GM12878 (cell line): ENCODE measurements at regions not wholly inside any gene's neighbourhood (a gene's known extent, or its start where the extent isn't known, plus 50 kb on each side); places are given as distances from the start of the nearest gene placed in this dataset.

Experiments
- ATAC-seq: fragments of 200-7000 bp; cut with Tn5 transposase; 3 replicates; pipeline ENCODE4 v1.9.1; 2020; ENCODE audit warnings: mild to moderate bottlenecking, moderate library complexity
- BruUV-seq: library from RNA; stranded (reverse); fragments of 400-500 nt; replicated peaks from 2 replicates; lab custom pipeline; 2021; lab: Mats Ljungman, UMichigan
- CTCF ChIA-PET: fragments of 300-600 bp; sonication (Branson Sonifier 250); formaldehyde crosslinking; extraction: SDS; loops from one replicate; lab custom pipeline; 2021; ENCODE audit warnings: inconsistent platforms; lab: Yijun Ruan, JAX
- POLR2A ChIA-PET: fragments of 350-600 bp; formaldehyde crosslinking; extraction: SDS; loops from one replicate; lab custom pipeline; 2021; ENCODE audit warnings: inconsistent platforms; lab: Charles Lee
- RAD21 ChIA-PET: fragments of 300-600 bp; sonication (Branson Sonifier 250); formaldehyde crosslinking; loops from one replicate; lab custom pipeline; 2023; ENCODE audit warnings: antibody characterized with exemption; ENCODE audit not compliant: unreplicated experiment; lab: Charles Lee
- SMC1A ChIA-PET: fragments of 300-600 bp; sonication (Branson Sonifier 250); formaldehyde crosslinking; loops from one replicate; lab custom pipeline; 2023; ENCODE audit not compliant: unreplicated experiment, uncharacterized antibody; lab: Charles Lee
- DNase-seq: peaks from one replicate; pipeline ENCODE4 v3.0.0-alpha.2; 2011; ENCODE audit warnings: low read depth, low spot score
- FAIRE-seq: peaks from 3 replicates; lab custom pipeline; 2011; peaks lifted over from hg19 to GRCh38; lab: Jason Lieb, UNC
- H2AFZ ChIP-seq: 2 replicates; pipeline ENCODE4 v1.6.0; 2011; ENCODE audit warnings: low read depth, low read length, control low read depth; ENCODE audit not compliant: control insufficient read depth
- H3K27ac ChIP-seq: 2 replicates; pipeline ENCODE4 v1.5.1; 2011; ENCODE audit warnings: control low read depth; ENCODE audit not compliant: control insufficient read depth, insufficient read depth
- H3K27me3 ChIP-seq, 2 experiments: replicated peaks in 1 of 2; 2 replicates each; pipeline versions ENCODE4 v1.6.0 to v1.6.1; 2011; ENCODE audit warnings: low read length in 1 of 2; ENCODE audit not compliant: control insufficient read depth in 2 of 2, insufficient read depth in 2 of 2
- H3K36me3 ChIP-seq, 2 experiments: 2 replicates each; pipeline ENCODE4 v1.5.1; 2011; ENCODE audit warnings: low read length in 1 of 2; ENCODE audit not compliant: control insufficient read depth in 2 of 2, insufficient read depth in 2 of 2
- H3K4me1 ChIP-seq: 2 replicates; pipeline ENCODE4 v1.6.1; 2011; ENCODE audit warnings: mild to moderate bottlenecking, low read length, moderate library complexity, mixed read lengths; ENCODE audit not compliant: control insufficient read depth, insufficient read depth
- H3K4me2 ChIP-seq: 2 replicates; pipeline ENCODE4 v1.6.0; 2011; ENCODE audit warnings: control low read depth; ENCODE audit not compliant: control insufficient read depth, insufficient read depth
- H3K4me3 ChIP-seq: fragments of 200-600 bp; sonication (generic); 2 replicates; pipeline ENCODE4 v1.5.1; 2016
- H3K79me2 ChIP-seq: 2 replicates; pipeline ENCODE4 v1.6.0; 2011; ENCODE audit warnings: low read length; ENCODE audit not compliant: control insufficient read depth, insufficient read depth
- H3K9ac ChIP-seq: 2 replicates; pipeline ENCODE4 v1.8.0; 2011; ENCODE audit warnings: low read length, control low read depth, mixed read lengths; ENCODE audit not compliant: control insufficient read depth, insufficient read depth
- H3K9me3 ChIP-seq: replicated peaks from 3 replicates; pipeline ENCODE4 v1.5.1; 2011; ENCODE audit warnings: mild to moderate bottlenecking, low read length; ENCODE audit not compliant: control insufficient read depth, insufficient read depth
- H4K20me1 ChIP-seq: 2 replicates; pipeline ENCODE4 v1.6.0; 2011; ENCODE audit not compliant: control insufficient read depth, insufficient read depth
- EGR1 ChIP-seq, 2 experiments: IDR thresholded peaks; 1 replicate in 1 of 2; 2 replicates in 1 of 2; pipeline ENCODE4 v1.6.1; 2011 to 2012; ENCODE audit warnings: low read depth in 2 of 2, low read length in 2 of 2, borderline replicate concordance in 1 of 2, mild to moderate bottlenecking in 1 of 2, moderate library complexity in 1 of 2
- FOXK2 ChIP-seq: fragments of 450-650 bp; IDR thresholded peaks from 2 replicates; pipeline ENCODE4 v1.6.1; 2017; ENCODE audit warnings: mild to moderate bottlenecking, moderate library complexity
- KAT2A ChIP-seq: conservative IDR thresholded peaks from 2 replicates; pipeline ENCODE4 v1.6.1; 2011; ENCODE audit warnings: low read depth, low read length; ENCODE audit not compliant: control insufficient read depth
- MTA2 ChIP-seq: fragments of 450-650 bp; IDR thresholded peaks from 2 replicates; pipeline ENCODE4 v1.6.1; 2016; ENCODE audit warnings: low read depth, mild to moderate bottlenecking, moderate library complexity
- NBN ChIP-seq: fragments of 450-650 bp; IDR thresholded peaks from 2 replicates; pipeline ENCODE4 v1.6.1; 2016
- SP1 ChIP-seq: IDR thresholded peaks from one replicate; pipeline ENCODE4 v1.6.1; 2011; ENCODE audit warnings: low read depth, low read length
- SUZ12 ChIP-seq: fragments of 200-600 bp; sonication (generic); IDR thresholded peaks from one replicate; pipeline ENCODE4 v1.6.1; 2018; ENCODE audit warnings: antibody characterized with exemption, mild to moderate bottlenecking; ENCODE audit not compliant: unreplicated experiment
- TAF1 ChIP-seq: IDR thresholded peaks from 2 replicates; pipeline ENCODE4 v1.6.1; 2011; ENCODE audit warnings: mild to moderate bottlenecking, low read depth, low read length, borderline replicate concordance
- USF1 ChIP-seq: IDR thresholded peaks from 2 replicates; pipeline ENCODE4 v1.6.1; 2011; ENCODE audit warnings: borderline replicate concordance, low read depth, mild to moderate bottlenecking, moderate library complexity, mixed read lengths, low read length; ENCODE audit not compliant: insufficient read depth; ENCODE audit errors: extremely low read length
- ZBED1 ChIP-seq: IDR thresholded peaks from 2 replicates; pipeline ENCODE4 v1.6.1; 2016; ENCODE audit warnings: borderline replicate concordance
- WGBS: methylation state at CpG from one replicate; pipeline ENCODE4 v1.1.6; 2016; ENCODE audit warnings: low lambda C conversion rate; ENCODE audit not compliant: insufficient replicate concordance, insufficient coverage; ENCODE audit errors: missing lambda C conversion rate; 5-methylcytosine and 5-hydroxymethylcytosine counted together
- in situ Hi-C: fragments of 300-500 bp; cut with MboI; formaldehyde crosslinking; loops from 9 replicates; pipeline ENCODE4 v1.14.3; 2018; ENCODE audit warnings: mixed read lengths
- intact Hi-C: fragments of 100-400 bp; cut with micrococcal nuclease; formaldehyde crosslinking; loops from one replicate; pipeline ENCODE4 v1.14.2; 2022; ENCODE audit not compliant: unreplicated experiment
- TF ChIP-seq, protein P1 (sequence below): fragments of 450-650 bp; IDR thresholded peaks from 2 replicates; pipeline ENCODE4 v1.6.1; 2016; ENCODE audit warnings: mild to moderate bottlenecking

DNA sequence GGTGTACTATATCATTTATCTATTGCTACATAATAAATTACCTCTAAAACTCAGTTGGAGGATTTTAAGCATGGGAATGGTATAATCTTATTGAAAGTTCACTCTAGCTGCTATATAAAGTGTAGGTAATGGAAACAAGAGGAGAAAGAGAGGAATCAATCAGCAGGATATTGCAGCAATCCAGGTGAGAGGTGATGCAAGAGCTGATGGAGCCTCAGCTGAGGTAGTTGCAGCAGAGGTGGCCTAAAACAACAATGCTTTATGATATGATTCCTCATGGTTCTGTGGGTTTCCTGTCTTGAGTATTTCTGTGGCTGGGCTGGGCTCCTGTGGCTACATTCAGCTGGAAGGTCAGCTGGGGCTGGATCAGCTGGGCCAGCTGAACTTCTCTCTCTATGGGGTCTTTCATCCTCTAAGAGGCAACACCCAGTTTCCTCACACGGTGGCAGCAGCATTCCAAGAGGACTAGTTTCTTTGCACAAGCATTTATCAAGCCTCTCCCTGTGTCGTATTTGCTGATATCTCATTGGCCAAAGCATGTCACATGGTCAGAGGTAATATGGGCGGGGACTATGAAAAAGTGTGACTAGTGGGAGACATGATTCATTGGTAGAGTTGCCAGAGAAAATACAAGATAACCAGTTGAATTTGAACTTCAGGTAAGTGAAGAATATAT, 135.4 kb upstream of the LARGE1 start:
- Histone ChIP-seq H3K27me3 (no peaks in the 10 kb centered on the region), H3K4me1 (no peaks in the 10 kb centered on the region), H3K36me3 (no peaks in the 10 kb centered on the region), H3K4me2 (no peak overlapping the region), H2AFZ (no peak overlapping the region), H4K20me1 (no peaks in the 10 kb centered on the region), H3K27ac (no peak overlapping the region), H3K9me3 (no peaks in the 10 kb centered on the region; the same call in 2 of the 3 replicates), H3K79me2 (no peaks in the 10 kb centered on the region), H3K4me3 (no peak overlapping the region), H3K9ac (no peak overlapping the region)
- intact Hi-C loops (no loop called here), in situ Hi-C loops (no loop called here)
- ChIA-PET RAD21 (no interaction called here), CTCF (no interaction called here), SMC1A (interaction anchor here (0.8 kb wide), 1 partner anchor 103 kb away, joined by 3 read pairs; no protein-coding TSS in a partner anchor), POLR2A (no interaction called here)
- TF ChIP-seq USF1 (peak; percentile 12), EGR1 (IDR thresholded peaks at IDR 0.05; ENCODE audit: borderline replicate concordance in 1 of 2, low read depth in 2 of 2, low read length in 2 of 2) (no peak)
- no peak for DNase-seq
- ATAC-seq: no peak
- FAIRE-seq: no peak
- WGBS: 0% methylated on average over 3 of the region's 3 CpGs
- BruUV-seq: no TSS peak

DNA sequence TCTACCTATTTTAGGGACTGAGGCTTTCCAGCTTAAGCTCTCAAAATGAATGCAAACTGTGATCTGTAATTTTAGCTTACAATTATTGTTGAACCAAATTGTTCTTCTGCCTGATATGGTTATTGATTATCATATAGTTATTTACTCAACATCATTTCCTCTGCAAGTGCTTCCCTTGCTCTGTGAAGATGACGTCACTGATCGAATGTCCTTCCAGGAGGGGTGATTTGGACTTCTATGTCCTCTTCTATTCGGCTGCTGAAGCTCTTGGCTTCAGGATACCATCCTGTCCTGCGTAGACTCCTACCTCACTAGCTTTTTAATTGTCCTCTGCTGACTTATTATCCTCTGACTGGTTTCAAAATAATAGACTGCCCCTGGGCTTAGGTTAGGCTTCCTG, 137.4 kb upstream of the LARGE1 start:
- in situ Hi-C loops (no loop called here), intact Hi-C loops (no loop called here)
- no TSS peak for BruUV-seq
- no peaks in the 10 kb centered on the region for H4K20me1 ChIP-seq
- TF ChIP-seq TAF1: no peak
- no peak for TF ChIP-seq NBN
- TF ChIP-seq ZBED1: no peak
- no peak for TF ChIP-seq FOXK2
- no peak for TF ChIP-seq KAT2A
- no peak for TF ChIP-seq SP1
- no peak for TF ChIP-seq SUZ12
- no peak for TF ChIP-seq MTA2
- TF ChIP-seq, protein P1, sequence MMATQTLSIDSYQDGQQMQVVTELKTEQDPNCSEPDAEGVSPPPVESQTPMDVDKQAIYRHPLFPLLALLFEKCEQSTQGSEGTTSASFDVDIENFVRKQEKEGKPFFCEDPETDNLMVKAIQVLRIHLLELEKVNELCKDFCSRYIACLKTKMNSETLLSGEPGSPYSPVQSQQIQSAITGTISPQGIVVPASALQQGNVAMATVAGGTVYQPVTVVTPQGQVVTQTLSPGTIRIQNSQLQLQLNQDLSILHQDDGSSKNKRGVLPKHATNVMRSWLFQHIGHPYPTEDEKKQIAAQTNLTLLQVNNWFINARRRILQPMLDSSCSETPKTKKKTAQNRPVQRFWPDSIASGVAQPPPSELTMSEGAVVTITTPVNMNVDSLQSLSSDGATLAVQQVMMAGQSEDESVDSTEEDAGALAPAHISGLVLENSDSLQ: no peak
- no peaks in the 10 kb centered on the region for H3K27me3 ChIP-seq
- H3K4me2 ChIP-seq: no peak overlapping the region
- H3K4me3 ChIP-seq: no peak overlapping the region
- H3K4me1 ChIP-seq: no peaks in the 10 kb centered on the region
- H3K9me3 ChIP-seq: no peaks in the 10 kb centered on the region; the same call in 2 of the 3 replicates
- DNase-seq (no peak), ATAC-seq (no peak), FAIRE-seq (no peak)
- H3K36me3 ChIP-seq: no peaks in the 10 kb centered on the region
- ChIA-PET RAD21 (no interaction called here), SMC1A (no interaction called here), POLR2A (no interaction called here), CTCF (interaction anchor here (0.7 kb wide), 1 partner anchor 907 kb away, joined by 3 read pairs; no protein-coding TSS in a partner anchor)
- no peak overlapping the region for H3K9ac ChIP-seq
- H3K79me2 ChIP-seq: no peaks in the 10 kb centered on the region
- WGBS: 13% methylated on average over 4 of the region's 4 CpGs
- H3K27ac ChIP-seq: no peak overlapping the region
- no peak overlapping the region for H2AFZ ChIP-seq
